ENCODE measurements at regions not wholly inside any gene's neighbourhood (a gene's known extent, or its start where the extent isn't known, plus 50 kb on each side); places are given as distances from the start of the nearest gene placed in this dataset.
A peak's percentile ranks its signal among the peaks of the same experiment; 100 is the strongest.
"Not testable (repeated sequence)": the region's sequence is repeated elsewhere in the genome, so short reads cannot be mapped to it uniquely, and the experiment has no call there.

DNA sequence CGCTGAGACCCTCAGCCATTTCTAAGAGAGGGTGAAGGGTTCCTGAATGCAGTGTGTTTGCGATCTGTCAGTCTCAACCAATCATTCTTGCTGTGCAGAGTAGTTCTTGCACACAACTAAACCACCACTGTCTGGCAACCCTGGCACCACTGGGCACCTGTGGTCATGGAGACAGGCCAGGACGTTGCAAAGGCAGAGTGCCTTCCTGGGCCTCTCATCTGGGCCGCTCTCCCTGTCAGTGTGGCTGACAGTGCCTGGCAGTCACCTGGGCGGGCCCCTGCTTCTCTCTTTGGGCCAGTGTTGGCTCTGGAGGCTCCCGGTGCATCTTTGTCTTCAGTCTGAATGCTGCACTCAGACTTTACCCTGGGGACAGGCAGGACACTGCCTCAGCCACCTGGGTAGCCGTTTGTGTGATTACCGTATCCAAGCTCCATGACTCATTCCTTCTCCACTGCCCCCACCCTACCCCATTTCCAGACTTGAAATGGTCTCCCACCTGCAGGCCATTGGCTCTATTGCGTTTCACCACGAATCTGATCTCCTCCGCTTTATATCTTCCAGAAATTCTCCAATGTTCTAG lies 104.6 kb upstream of the KLF13 start:
- POLR2A ChIA-PET = interaction anchor here (0.9 kb wide), 1 partner anchor 104 kb away, joined by 4 read pairs; the partner anchor contains the start of gene KLF13
- Histone ChIP-seq H3K9me3 (no peaks in the 10 kb centered on the region), H3K4me3 (no peak overlapping the region), H3K27ac (peak overlapping the region in 1 of 2 experiments; percentile 22; a peak in 1 of 6 replicates), H3K4me2 (no peak overlapping the region), H3K4me1 (peaks cover 13% of the 10 kb centered on the region)
- FAIRE-seq (no peak), ATAC-seq (peak; percentile 32 to 52; a peak in 2 of 6 replicates), DNase-seq (ENCODE audit: low read depth in 1 of 2, low spot score in 1 of 2) (peak in 1 of 2 experiments; percentile 25)
- CTCF ChIA-PET = interaction anchor here (0.8 to 2.0 kb wide), 4 partner anchors 12 to 267 kb away, joined by 3 to 5 read pairs (median 4); partner anchors contain the start of gene KLF13
- TF ChIP-seq MAX (IDR thresholded peaks at IDR 0.05) = no peak
- TF ChIP-seq FOSL2 (IDR thresholded peaks at IDR 0.05) = no peak
- 0 out of 2 replicates have a peak, but pooled peaks have one; percentile 17 for TF ChIP-seq FOSL2 (CRISPR knock-in tag; IDR thresholded peaks at IDR 0.05)
- 61% methylated on average over 10 of the region's 11 CpGs for WGBS (ENCODE audit: missing lambda C conversion rate)

GRCh38 chr15:31222773-31223341 lies 103.8 kb upstream of the KLF13 start:
- Histone ChIP-seq H3K4me2 (no peak overlapping the region), H3K9me3 (no peaks in the 10 kb centered on the region), H3K4me3 (no peak overlapping the region), H3K27ac (no peak overlapping the region), H3K4me1 (peaks cover 10% of the 10 kb centered on the region)
- 85% methylated on average over 10 of the region's 10 CpGs for WGBS (ENCODE audit: missing lambda C conversion rate)
- CTCF ChIA-PET = interaction anchor here (1.0 to 2.0 kb wide), 2 partner anchors 11 to 103 kb away, joined by 4 to 5 read pairs; partner anchors contain the start of gene KLF13
- peak; percentile 94 for TF ChIP-seq MAFK (IDR thresholded peaks at IDR 0.05; ENCODE audit: partially characterized antibody)
- no peak for TF ChIP-seq NFE2L2 (conservative IDR thresholded peaks at IDR 0.05; ENCODE audit: low read length)
- no peak for TF ChIP-seq RFX5 (IDR thresholded peaks at IDR 0.05)
- no peak for TF ChIP-seq FOXS1 (CRISPR knock-in tag; IDR thresholded peaks at IDR 0.05)
- TF ChIP-seq, protein P1, sequence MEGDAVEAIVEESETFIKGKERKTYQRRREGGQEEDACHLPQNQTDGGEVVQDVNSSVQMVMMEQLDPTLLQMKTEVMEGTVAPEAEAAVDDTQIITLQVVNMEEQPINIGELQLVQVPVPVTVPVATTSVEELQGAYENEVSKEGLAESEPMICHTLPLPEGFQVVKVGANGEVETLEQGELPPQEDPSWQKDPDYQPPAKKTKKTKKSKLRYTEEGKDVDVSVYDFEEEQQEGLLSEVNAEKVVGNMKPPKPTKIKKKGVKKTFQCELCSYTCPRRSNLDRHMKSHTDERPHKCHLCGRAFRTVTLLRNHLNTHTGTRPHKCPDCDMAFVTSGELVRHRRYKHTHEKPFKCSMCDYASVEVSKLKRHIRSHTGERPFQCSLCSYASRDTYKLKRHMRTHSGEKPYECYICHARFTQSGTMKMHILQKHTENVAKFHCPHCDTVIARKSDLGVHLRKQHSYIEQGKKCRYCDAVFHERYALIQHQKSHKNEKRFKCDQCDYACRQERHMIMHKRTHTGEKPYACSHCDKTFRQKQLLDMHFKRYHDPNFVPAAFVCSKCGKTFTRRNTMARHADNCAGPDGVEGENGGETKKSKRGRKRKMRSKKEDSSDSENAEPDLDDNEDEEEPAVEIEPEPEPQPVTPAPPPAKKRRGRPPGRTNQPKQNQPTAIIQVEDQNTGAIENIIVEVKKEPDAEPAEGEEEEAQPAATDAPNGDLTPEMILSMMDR (IDR thresholded peaks at IDR 0.05) = no peak
- TF ChIP-seq, protein P2, sequence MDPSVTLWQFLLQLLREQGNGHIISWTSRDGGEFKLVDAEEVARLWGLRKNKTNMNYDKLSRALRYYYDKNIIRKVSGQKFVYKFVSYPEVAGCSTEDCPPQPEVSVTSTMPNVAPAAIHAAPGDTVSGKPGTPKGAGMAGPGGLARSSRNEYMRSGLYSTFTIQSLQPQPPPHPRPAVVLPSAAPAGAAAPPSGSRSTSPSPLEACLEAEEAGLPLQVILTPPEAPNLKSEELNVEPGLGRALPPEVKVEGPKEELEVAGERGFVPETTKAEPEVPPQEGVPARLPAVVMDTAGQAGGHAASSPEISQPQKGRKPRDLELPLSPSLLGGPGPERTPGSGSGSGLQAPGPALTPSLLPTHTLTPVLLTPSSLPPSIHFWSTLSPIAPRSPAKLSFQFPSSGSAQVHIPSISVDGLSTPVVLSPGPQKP (IDR thresholded peaks at IDR 0.05; ENCODE audit: low read depth, low read length) = no peak
- no peak for DNase-seq (ENCODE audit: low read depth in 1 of 2, low spot score in 1 of 2)
- no peak for FAIRE-seq
- no peak for ATAC-seq
- POLR2A ChIA-PET = no interaction called here

DNA sequence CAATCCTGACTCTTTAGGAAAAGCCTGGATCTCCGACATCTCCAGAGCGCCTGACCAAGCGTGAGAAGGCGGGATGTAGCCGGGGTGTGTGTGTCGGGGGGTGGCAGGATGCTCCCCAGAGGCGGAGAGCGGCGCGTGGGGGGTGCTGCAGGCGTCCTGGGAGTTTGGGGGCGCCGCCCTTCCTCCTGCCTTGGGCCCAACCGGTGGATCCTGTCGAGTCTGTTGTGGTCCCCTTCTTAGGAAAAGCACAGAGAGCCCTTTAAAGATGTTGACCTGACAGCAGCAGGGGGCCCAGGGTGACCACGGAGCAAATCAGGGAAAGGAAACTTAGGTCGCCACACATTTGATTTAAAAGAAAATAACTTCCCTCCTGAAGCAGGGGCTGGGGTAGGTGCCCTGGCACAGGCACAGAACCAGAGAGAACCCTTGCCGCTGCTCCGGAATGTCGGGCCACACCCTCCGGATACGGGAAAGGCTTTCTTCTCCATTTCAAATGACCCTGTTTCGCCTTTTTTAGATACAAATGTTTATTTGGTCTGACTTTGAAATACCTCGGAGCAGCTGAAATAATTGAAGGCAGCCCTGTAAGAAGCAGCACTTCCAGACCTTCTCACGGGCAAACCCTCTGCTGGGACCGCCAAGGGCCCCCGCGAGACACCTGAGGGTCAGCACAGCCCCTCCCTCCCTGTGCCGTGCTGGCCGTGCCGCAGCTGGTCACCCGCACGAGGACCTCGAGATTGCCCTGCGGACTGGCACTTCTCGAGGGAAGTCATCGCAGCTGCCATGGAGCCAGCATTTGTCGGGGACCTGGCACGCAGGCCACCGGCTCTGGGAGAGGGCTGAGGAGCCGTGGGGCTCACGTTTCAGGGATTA lies 102.9 kb upstream of the KLF13 start:
- TF ChIP-seq EP300 (IDR thresholded peaks at IDR 0.05) (no peak), NFE2L2 (conservative IDR thresholded peaks at IDR 0.05; ENCODE audit: low read length) (no peak), ZFP36 (IDR thresholded peaks at IDR 0.05; ENCODE audit: borderline replicate concordance, partially characterized antibody) (no peak), CHD4 (IDR thresholded peaks at IDR 0.05; ENCODE audit: borderline replicate concordance) (no peak), POLR2A (IDR thresholded peaks at IDR 0.05; ENCODE audit: low read length) (no peak), PBX3 (IDR thresholded peaks at IDR 0.05) (no peak), HDAC2 (IDR thresholded peaks at IDR 0.05) (no peak), RARB (CRISPR knock-in tag; IDR thresholded peaks at IDR 0.05) (no peak), ESRRA (IDR thresholded peaks at IDR 0.05; ENCODE audit: borderline replicate concordance, low read length) (no peak), FOSL2 (IDR thresholded peaks at IDR 0.05) (no peak), FOSL2 (CRISPR knock-in tag; IDR thresholded peaks at IDR 0.05) (no peak), BHLHE40 (IDR thresholded peaks at IDR 0.05; ENCODE audit: low read depth, low read length) (no peak), NR3C1 (IDR thresholded peaks at IDR 0.05) (no peak), MAZ (IDR thresholded peaks at IDR 0.05; ENCODE audit: borderline replicate concordance, low read depth, low read length) (no peak), HOXA7 (CRISPR knock-in tag; IDR thresholded peaks at IDR 0.05) (no peak), CBX8 (IDR thresholded peaks at IDR 0.05) (no peak), HES2 (IDR thresholded peaks at IDR 0.05) (no peak)
- TF ChIP-seq, protein P3, sequence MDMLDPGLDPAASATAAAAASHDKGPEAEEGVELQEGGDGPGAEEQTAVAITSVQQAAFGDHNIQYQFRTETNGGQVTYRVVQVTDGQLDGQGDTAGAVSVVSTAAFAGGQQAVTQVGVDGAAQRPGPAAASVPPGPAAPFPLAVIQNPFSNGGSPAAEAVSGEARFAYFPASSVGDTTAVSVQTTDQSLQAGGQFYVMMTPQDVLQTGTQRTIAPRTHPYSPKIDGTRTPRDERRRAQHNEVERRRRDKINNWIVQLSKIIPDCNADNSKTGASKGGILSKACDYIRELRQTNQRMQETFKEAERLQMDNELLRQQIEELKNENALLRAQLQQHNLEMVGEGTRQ (IDR thresholded peaks at IDR 0.05) = no peak
- ATAC-seq (no peak), DNase-seq (ENCODE audit: low read depth in 1 of 2, low spot score in 1 of 2) (no peak), FAIRE-seq (no peak)
- Histone ChIP-seq H3K27ac (0 out of 6 replicates have a peak overlapping the region, but pooled peaks of 1 of the 2 experiments have one; percentile 6), H3K9me3 (no peaks in the 10 kb centered on the region), H3K4me1 (peaks cover 10% of the 10 kb centered on the region), H3K4me2 (no peak overlapping the region), H3K4me3 (no peak overlapping the region)
- POLR2A ChIA-PET = no interaction called here
- 76% methylated on average over 39 of the region's 42 CpGs for WGBS (ENCODE audit: missing lambda C conversion rate)
- CTCF ChIA-PET = interaction anchor here (0.9 to 2.0 kb wide), 3 partner anchors 16 to 265 kb away, joined by 3 to 4 read pairs (median 3); partner anchors contain the start of gene KLF13

- H3K4me3 ChIP-seq; H3K4me2 ChIP-seq; ATAC-seq; POLR2A ChIA-PET; DNase-seq (ENCODE audit: low read depth in 1 of 2, low spot score in 1 of 2); FAIRE-seq; H3K9me3 ChIP-seq: not testable (repeated sequence)
- CTCF ChIA-PET = interaction anchor here (1.4 to 1.5 kb wide), 2 partner anchors 23 to 264 kb away, joined by 3 to 4 read pairs; no protein-coding TSS in a partner anchor
- 68% methylated on average over 4 of the region's 4 CpGs for WGBS (ENCODE audit: missing lambda C conversion rate)
- H3K27ac ChIP-seq = 0 out of 6 replicates have a peak overlapping the region, but pooled peaks of 1 of the 2 experiments have one; percentile 2
- peaks cover 17% of the 10 kb centered on the region for H3K4me1 ChIP-seq
Observed at GRCh38 chr15:31224661-31225060, 102.0 kb upstream of the KLF13 start.

Data from A549 (cell line).